AG04449 (cell line): ENCODE measurements at regions not wholly inside any gene's neighbourhood (a gene's known extent, or its start where the extent isn't known, plus 50 kb on each side); places are given as distances from the start of the nearest gene placed in this dataset.

ENCODE experiments used
- CTCF ChIA-PET: fragments of 350-600 bp; formaldehyde crosslinking; extraction: SDS; loops from one replicate; lab custom pipeline; 2021; ENCODE audit warnings: antibody characterized with exemption; lab: Yijun Ruan, JAX
- POLR2A ChIA-PET: fragments of 400-600, 350-600 bp; formaldehyde crosslinking; extraction: SDS; loops from one replicate; lab custom pipeline; 2020; ENCODE audit warnings: antibody characterized with exemption, inconsistent platforms; lab: Yijun Ruan, JAX
- DNase-seq: peaks from one replicate; pipeline ENCODE4 v3.0.0-alpha.2; 2010; ENCODE audit warnings: low read depth, low spot score
- H3K4me3 ChIP-seq: 2 replicates; pipeline ENCODE4 v1.5.1; 2011; ENCODE audit warnings: low read depth, mild to moderate bottlenecking, control low read depth, low read length
- TF ChIP-seq, protein P1 (sequence below): IDR thresholded peaks from one replicate; pipeline ENCODE4 v1.5.1; 2011; ENCODE audit warnings: mild to moderate bottlenecking, moderate library complexity, low read length, control low read depth, inconsistent platforms; ENCODE audit not compliant: insufficient read depth; ENCODE audit errors: missing control alignments

DNA sequence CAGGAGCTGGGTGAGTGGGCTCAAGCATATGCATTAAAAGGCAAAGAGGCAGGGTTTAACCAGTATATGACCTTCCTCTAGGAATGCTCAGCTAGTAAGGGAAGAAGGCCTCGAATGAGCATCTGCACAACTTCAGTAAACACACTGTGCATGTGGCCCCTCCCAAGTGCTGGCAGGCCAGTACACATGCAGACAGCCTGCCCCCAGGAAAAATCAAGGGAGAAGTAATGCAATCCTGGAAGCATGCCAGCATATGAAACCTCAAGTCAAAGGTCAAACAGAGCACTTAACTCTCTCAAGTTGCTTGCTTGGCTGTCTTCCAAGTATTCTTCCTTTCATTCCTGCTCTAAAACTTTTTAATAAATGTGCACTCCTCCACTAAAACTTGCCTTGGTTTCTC, 208.4 kb downstream of the ACTR3B start:
- POLR2A ChIA-PET = no interaction called here
- CTCF ChIA-PET = no interaction called here
- TF ChIP-seq, protein P1, sequence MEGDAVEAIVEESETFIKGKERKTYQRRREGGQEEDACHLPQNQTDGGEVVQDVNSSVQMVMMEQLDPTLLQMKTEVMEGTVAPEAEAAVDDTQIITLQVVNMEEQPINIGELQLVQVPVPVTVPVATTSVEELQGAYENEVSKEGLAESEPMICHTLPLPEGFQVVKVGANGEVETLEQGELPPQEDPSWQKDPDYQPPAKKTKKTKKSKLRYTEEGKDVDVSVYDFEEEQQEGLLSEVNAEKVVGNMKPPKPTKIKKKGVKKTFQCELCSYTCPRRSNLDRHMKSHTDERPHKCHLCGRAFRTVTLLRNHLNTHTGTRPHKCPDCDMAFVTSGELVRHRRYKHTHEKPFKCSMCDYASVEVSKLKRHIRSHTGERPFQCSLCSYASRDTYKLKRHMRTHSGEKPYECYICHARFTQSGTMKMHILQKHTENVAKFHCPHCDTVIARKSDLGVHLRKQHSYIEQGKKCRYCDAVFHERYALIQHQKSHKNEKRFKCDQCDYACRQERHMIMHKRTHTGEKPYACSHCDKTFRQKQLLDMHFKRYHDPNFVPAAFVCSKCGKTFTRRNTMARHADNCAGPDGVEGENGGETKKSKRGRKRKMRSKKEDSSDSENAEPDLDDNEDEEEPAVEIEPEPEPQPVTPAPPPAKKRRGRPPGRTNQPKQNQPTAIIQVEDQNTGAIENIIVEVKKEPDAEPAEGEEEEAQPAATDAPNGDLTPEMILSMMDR = no peak
- no peak overlapping the region for H3K4me3 ChIP-seq
- DNase-seq = no peak

DNA sequence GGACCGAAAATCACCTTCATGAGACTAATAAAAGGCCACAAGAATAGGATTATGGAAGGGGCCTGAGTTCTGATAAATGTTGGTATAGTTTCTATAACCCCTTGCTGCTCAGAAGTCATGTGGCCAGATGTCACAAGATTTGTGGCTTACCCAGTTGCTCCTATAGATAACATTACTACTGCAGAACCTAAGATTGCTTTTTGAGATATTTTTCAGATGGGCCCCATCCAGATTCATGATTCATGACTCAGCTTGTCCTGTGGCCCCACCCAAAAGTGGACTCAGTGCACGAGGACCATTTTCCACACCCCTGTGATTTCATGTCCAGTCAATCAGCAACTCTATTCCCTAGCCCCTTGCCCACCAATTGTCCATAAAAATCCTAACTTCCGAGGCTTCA, 209.0 kb downstream of the ACTR3B start:
- no peak for DNase-seq
- TF ChIP-seq, protein P1 = no peak
- ChIA-PET CTCF (no interaction called here), POLR2A (no interaction called here)
- H3K4me3 ChIP-seq = no peak overlapping the region

DNA sequence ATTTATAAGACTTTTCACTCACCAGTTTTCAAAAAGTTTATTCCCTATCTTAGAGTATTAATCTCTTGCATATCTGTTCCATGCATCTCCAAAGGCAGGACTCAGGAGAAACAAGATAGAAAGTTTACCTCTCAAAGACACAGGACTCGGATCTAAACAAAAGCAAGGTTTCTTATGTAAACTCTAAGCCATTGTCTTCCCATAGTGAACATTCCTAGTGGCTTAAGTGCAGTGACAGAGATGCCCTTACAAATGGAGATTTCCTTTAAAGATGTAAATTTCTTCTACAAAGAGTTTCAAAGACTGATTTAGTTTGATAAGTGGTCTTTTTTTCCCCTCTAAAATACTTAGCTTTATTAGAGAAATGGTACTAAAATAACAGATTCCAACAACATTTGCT, 209.8 kb downstream of the ACTR3B start:
- ChIA-PET CTCF (no interaction called here), POLR2A (no interaction called here)
- H3K4me3 ChIP-seq = no peak overlapping the region
- DNase-seq = no peak
- TF ChIP-seq, protein P1 = no peak

DNA sequence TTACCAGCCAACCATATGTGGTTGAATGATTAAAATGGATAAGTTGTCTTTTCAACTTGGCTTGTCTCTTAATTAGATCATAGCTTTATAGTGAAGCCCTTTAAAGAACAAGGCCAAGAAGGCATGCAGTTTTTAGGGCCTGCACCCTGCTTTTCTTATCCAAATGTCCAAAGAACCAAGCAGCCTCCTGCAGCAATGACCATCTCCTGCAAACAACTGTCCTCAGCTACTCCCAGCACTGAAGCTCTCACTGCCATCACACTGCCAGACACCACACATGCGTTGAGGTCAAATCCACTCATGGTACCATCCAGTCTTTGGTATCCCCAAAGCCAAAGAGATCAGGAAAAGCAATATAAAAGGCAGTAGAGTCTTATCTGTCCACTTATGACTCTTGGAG, 210.3 kb downstream of the ACTR3B start:
- POLR2A ChIA-PET = no interaction called here

GRCh38 chr7:152970481-152970880, 210.9 kb downstream of the ACTR3B start:
- DNase-seq = no peak
- H3K4me3 ChIP-seq = no peak overlapping the region
- ChIA-PET CTCF (no interaction called here), POLR2A (no interaction called here)
- TF ChIP-seq, protein P1 = no peak

More for the DNA sequence above, 210.3 kb downstream of the ACTR3B start:
- CTCF ChIA-PET = no interaction called here
- TF ChIP-seq, protein P1 = no peak
- no peak overlapping the region for H3K4me3 ChIP-seq
- no peak for DNase-seq

DNA sequence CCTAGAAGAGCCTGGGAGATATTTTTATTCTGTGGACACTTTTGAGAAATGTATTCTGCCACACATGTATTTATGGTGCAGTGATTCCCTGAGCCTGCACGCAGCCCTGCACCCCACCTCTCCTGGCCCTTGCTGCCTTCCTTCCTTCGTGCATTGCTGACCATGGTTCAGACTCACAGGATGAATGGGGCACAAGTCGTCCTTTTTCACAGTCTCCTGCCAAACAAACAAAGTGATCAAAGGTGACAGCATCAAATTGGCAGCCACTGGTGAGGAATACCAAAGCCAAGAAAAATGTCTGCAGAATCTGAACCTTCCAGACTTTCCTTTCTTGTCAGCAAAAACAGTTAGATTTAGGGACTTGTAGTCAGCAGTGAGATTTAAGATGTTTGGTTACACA, 215.0 kb downstream of the ACTR3B start:
- no peak for DNase-seq
- H3K4me3 ChIP-seq = no peak overlapping the region
- ChIA-PET CTCF (no interaction called here), POLR2A (no interaction called here)
- TF ChIP-seq, protein P1 = no peak
